HCT116 (cell line): ENCODE measurements at regions not wholly inside any gene's neighbourhood (a gene's known extent, or its start where the extent isn't known, plus 50 kb on each side); places are given as distances from the start of the nearest gene placed in this dataset.

Source experiments
- CTCF ChIP-seq, 3 experiments: fragments of 200-600 bp in 1 of 3; sonication (generic) in 1 of 3; IDR thresholded peaks in 2 of 3; conservative IDR thresholded peaks in 1 of 3; 2 replicates each; pipeline ENCODE4 v1.5.1; 2012 to 2017; ENCODE audit warnings: low read depth in 2 of 3, low read length in 2 of 3, antibody characterized with exemption in 1 of 3, borderline replicate concordance in 1 of 3, control low read depth in 1 of 3, mild to moderate bottlenecking in 1 of 3, mixed read lengths in 1 of 3, mixed run types in 1 of 3, moderate library complexity in 1 of 3; ENCODE audit not compliant: insufficient read depth in 1 of 3
- ELF1 ChIP-seq: IDR thresholded peaks from 2 replicates; pipeline ENCODE4 v1.6.1; 2012; ENCODE audit warnings: low read depth, borderline replicate concordance
- EZH2 ChIP-seq: fragments of 200-600 bp; sonication (generic); IDR thresholded peaks from 2 replicates; pipeline ENCODE4 v1.6.1; 2017; ENCODE audit warnings: antibody characterized with exemption, mixed run types
- FOSL1 ChIP-seq: IDR thresholded peaks from 2 replicates; pipeline ENCODE4 v1.6.1; 2012; ENCODE audit warnings: low read depth
- POLR2A ChIP-seq: IDR thresholded peaks from 2 replicates; pipeline ENCODE4 v1.7.0; 2011; ENCODE audit warnings: borderline replicate concordance; ENCODE audit not compliant: insufficient read depth, insufficient read length; ENCODE audit errors: extremely low read depth
- POLR2AphosphoS5 ChIP-seq: IDR thresholded peaks from 2 replicates; pipeline ENCODE4 v1.6.1; 2011; ENCODE audit warnings: mild to moderate bottlenecking, low read depth, low read length, moderate library complexity
- ZNF274 ChIP-seq: fragments of 200-500 bp; sonication (Bioruptor generic); IDR thresholded peaks from 2 replicates; pipeline ENCODE4 v1.6.1; 2014; ENCODE audit warnings: mild to moderate bottlenecking, low read depth, low read length, inconsistent platforms

- no peak for TF ChIP-seq CTCF (IDR thresholded peaks at IDR 0.05 in 2 of 3, conservative IDR thresholded peaks at IDR 0.05 in 1 of 3; ENCODE audit: borderline replicate concordance in 1 of 3, insufficient read depth in 1 of 3, low read depth in 2 of 3, low read length in 2 of 3)
- no peak for TF ChIP-seq POLR2A
- TF ChIP-seq POLR2AphosphoS5: no peak
- TF ChIP-seq ZNF274: no peak
- TF ChIP-seq EZH2: no peak
- TF ChIP-seq FOSL1: no peak
- no peak for TF ChIP-seq ELF1
Observed at GRCh38 chr2:118635891-118636290, 211.6 kb downstream of the EN1 start.
